ENCODE measurements at regions not wholly inside any gene's neighbourhood (a gene's known extent, or its start where the extent isn't known, plus 50 kb on each side); places are given as distances from the start of the nearest gene placed in this dataset.

DNA sequence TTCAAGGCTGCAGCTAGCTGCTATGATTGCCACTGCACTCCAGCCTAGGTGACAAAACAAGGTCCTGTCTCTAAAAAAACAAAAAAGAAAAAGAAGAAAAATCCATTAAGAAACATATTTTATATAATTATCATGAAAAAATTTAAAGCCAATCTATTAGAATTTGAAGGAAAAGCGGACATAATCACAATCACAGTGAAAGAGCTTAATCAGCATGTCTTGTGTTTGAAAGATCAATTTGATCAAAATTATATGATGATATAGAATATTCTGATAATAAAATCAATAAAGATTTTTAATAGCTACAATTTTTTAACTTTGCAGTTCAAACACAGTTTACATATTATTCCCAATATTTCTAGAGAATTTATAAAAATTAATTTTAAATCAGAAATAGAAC is 210.1 kb downstream of the MEX3B start:
- CTCF ChIA-PET, result interaction anchor here (0.8 kb wide), 1 partner anchor 27 kb away, joined by 3 read pairs; no protein-coding TSS in a partner anchor
- no peak for TF ChIP-seq MEF2A (IDR thresholded peaks at IDR 0.05; ENCODE audit: borderline replicate concordance, low read depth)
- TF ChIP-seq SMC3 (IDR thresholded peaks at IDR 0.05; ENCODE audit: low read depth, low read length), result no peak
- TF ChIP-seq, protein P1, sequence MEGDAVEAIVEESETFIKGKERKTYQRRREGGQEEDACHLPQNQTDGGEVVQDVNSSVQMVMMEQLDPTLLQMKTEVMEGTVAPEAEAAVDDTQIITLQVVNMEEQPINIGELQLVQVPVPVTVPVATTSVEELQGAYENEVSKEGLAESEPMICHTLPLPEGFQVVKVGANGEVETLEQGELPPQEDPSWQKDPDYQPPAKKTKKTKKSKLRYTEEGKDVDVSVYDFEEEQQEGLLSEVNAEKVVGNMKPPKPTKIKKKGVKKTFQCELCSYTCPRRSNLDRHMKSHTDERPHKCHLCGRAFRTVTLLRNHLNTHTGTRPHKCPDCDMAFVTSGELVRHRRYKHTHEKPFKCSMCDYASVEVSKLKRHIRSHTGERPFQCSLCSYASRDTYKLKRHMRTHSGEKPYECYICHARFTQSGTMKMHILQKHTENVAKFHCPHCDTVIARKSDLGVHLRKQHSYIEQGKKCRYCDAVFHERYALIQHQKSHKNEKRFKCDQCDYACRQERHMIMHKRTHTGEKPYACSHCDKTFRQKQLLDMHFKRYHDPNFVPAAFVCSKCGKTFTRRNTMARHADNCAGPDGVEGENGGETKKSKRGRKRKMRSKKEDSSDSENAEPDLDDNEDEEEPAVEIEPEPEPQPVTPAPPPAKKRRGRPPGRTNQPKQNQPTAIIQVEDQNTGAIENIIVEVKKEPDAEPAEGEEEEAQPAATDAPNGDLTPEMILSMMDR (IDR thresholded peaks at IDR 0.05), result no peak
- TF ChIP-seq, protein P2, sequence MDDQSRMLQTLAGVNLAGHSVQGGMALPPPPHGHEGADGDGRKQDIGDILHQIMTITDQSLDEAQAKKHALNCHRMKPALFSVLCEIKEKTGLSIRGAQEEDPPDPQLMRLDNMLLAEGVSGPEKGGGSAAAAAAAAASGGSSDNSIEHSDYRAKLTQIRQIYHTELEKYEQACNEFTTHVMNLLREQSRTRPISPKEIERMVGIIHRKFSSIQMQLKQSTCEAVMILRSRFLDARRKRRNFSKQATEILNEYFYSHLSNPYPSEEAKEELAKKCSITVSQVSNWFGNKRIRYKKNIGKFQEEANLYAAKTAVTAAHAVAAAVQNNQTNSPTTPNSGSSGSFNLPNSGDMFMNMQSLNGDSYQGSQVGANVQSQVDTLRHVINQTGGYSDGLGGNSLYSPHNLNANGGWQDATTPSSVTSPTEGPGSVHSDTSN (IDR thresholded peaks at IDR 0.05), result no peak
- no peak for TF ChIP-seq RCOR1 (IDR thresholded peaks at IDR 0.05; ENCODE audit: low read length)
- no peak for TF ChIP-seq REST (IDR thresholded peaks at IDR 0.05; ENCODE audit: low read depth, low read length)
- no peak for TF ChIP-seq FOXJ3 (CRISPR knock-in tag; IDR thresholded peaks at IDR 0.05)
- no peak for TF ChIP-seq MXI1 (IDR thresholded peaks at IDR 0.05; ENCODE audit: low read depth, low read length)
- TF ChIP-seq ELF1 (IDR thresholded peaks at IDR 0.05), result no peak
- TF ChIP-seq RXRA (IDR thresholded peaks at IDR 0.05; ENCODE audit: borderline replicate concordance, low read depth), result no peak
- TF ChIP-seq YY1 (IDR thresholded peaks at IDR 0.05; ENCODE audit: low read depth), result no peak
- TF ChIP-seq RFX5 (IDR thresholded peaks at IDR 0.05; ENCODE audit: low read length), result no peak
- TF ChIP-seq GATA2 (CRISPR knock-in tag; IDR thresholded peaks at IDR 0.05), result no peak
- no peak for TF ChIP-seq IRF3 (IDR thresholded peaks at IDR 0.05; ENCODE audit: low read depth, low read length)
- no peak for TF ChIP-seq GABPA (IDR thresholded peaks at IDR 0.05; ENCODE audit: low read depth)
- no peak for TF ChIP-seq ZBTB33 (IDR thresholded peaks at IDR 0.05; ENCODE audit: borderline replicate concordance, low read depth)
- TF ChIP-seq USF1 (IDR thresholded peaks at IDR 0.05; ENCODE audit: borderline replicate concordance, low read depth), result no peak
- no peaks in the 10 kb centered on the region for H3F3A ChIP-seq (replicated peaks; ENCODE audit: insufficient read depth)
- no peak overlapping the region for H2AFZ ChIP-seq (ENCODE audit: low read depth)
- no peak overlapping the region for H3K9ac ChIP-seq
- no peak overlapping the region for H3K4me3 ChIP-seq (ENCODE audit: low read depth in 2 of 2, low read length in 1 of 2)
- no peaks in the 10 kb centered on the region for H3K27me3 ChIP-seq (ENCODE audit: insufficient read depth)
- H4K20me1 ChIP-seq (ENCODE audit: insufficient read depth), result no peaks in the 10 kb centered on the region
- H3K9me2 ChIP-seq, result no peaks in the 10 kb centered on the region
- DNase-seq, result no peak
- POLR2A ChIA-PET, result no interaction called here
- no peaks in the 10 kb centered on the region for H3K4me1 ChIP-seq (ENCODE audit: control insufficient read depth in 1 of 2, insufficient read depth in 2 of 2, low read depth in 1 of 2, low read length in 1 of 2)
- no peaks in the 10 kb centered on the region for H3K79me2 ChIP-seq (ENCODE audit: insufficient read depth)
- 68% methylated on average over 1 of the region's 1 CpG for WGBS (ENCODE audit: low lambda C conversion rate)
- H3K27ac ChIP-seq (ENCODE audit: low read depth in 2 of 2, low read length in 1 of 2), result no peak overlapping the region
- H3K9me3 ChIP-seq, result no peaks in the 10 kb centered on the region
- H3K4me2 ChIP-seq, result no peak overlapping the region
- no peaks in the 10 kb centered on the region for H3K36me3 ChIP-seq (replicated peaks in 1 of 2; ENCODE audit: control insufficient read depth in 1 of 2, insufficient read depth in 2 of 2, low read length in 1 of 2)
